HL-60 (cell line): ENCODE measurements at regions not wholly inside any gene's neighbourhood (a gene's known extent, or its start where the extent isn't known, plus 50 kb on each side); places are given as distances from the start of the nearest gene placed in this dataset.

Experiments used
- DNase-seq, 2 experiments: peaks; one replicate each; pipeline ENCODE4 v3.0.0-alpha.2; 2010 to 2020; ENCODE audit warnings: low read depth in 1 of 2, low spot score in 1 of 2
- H3K27ac ChIP-seq: fragments of 250-450 bp; sonication (Bioruptor Pico); replicated peaks from 2 replicates; pipeline ENCODE4 v1.5.1; 2020; ENCODE audit warnings: mild to moderate bottlenecking, moderate library complexity
- H3K27me3 ChIP-seq: fragments of 250-450 bp; sonication (Bioruptor Pico); 2 replicates; pipeline ENCODE4 v1.5.1; 2021; ENCODE audit warnings: mild to moderate bottlenecking, moderate library complexity; ENCODE audit not compliant: insufficient read depth, poor library complexity, severe bottlenecking
- H3K4me3 ChIP-seq: replicated peaks from 2 replicates; pipeline ENCODE4 v1.5.1; 2011; ENCODE audit warnings: mild to moderate bottlenecking, control low read depth, low read length; ENCODE audit not compliant: insufficient read depth
- GABPA ChIP-seq: IDR thresholded peaks from 2 replicates; pipeline ENCODE4 v1.6.1; 2012; ENCODE audit warnings: low read depth
- POLR2AphosphoS5 ChIP-seq: IDR thresholded peaks from 2 replicates; pipeline ENCODE4 v1.6.1; 2012; ENCODE audit warnings: low read depth
- SPI1 ChIP-seq: IDR thresholded peaks from 2 replicates; pipeline ENCODE4 v1.6.1; 2012; ENCODE audit warnings: low read depth, mild to moderate bottlenecking, borderline replicate concordance
- TF ChIP-seq, protein P1 (sequence below): IDR thresholded peaks from one replicate; pipeline ENCODE4 v1.5.1; 2011; ENCODE audit warnings: low read length, control low read depth, inconsistent platforms; ENCODE audit not compliant: insufficient read depth
- TF ChIP-seq, protein P2 (sequence below): IDR thresholded peaks from 2 replicates; pipeline ENCODE4 v1.6.1; 2012; ENCODE audit warnings: low read depth; ENCODE audit not compliant: insufficient replicate concordance

DNA sequence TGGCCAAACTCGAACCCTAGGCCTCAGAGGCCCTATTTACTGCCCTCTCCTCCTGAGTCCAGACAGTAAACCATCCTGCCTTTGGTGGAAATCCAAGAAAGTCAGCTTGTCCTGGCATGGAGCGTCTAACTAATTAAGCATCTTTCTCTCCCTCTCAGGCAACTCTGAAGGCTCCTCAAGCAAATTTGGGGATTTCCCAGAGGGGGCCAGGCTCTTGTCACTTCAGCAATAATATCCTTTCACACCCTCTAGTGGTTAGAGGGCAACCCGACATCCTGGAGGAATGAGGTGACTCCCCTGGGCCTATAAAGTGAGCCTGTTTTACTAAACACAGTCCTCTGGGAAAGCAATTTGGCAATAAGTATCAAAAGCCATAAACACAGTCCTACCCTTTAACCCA, 60.4 kb downstream of the NOG start:
- Histone ChIP-seq H3K4me3 (no peak overlapping the region), H3K27me3 (no peaks in the 10 kb centered on the region), H3K27ac (no peak overlapping the region)
- DNase-seq = peak; percentile 20 to 65
- TF ChIP-seq, protein P1, sequence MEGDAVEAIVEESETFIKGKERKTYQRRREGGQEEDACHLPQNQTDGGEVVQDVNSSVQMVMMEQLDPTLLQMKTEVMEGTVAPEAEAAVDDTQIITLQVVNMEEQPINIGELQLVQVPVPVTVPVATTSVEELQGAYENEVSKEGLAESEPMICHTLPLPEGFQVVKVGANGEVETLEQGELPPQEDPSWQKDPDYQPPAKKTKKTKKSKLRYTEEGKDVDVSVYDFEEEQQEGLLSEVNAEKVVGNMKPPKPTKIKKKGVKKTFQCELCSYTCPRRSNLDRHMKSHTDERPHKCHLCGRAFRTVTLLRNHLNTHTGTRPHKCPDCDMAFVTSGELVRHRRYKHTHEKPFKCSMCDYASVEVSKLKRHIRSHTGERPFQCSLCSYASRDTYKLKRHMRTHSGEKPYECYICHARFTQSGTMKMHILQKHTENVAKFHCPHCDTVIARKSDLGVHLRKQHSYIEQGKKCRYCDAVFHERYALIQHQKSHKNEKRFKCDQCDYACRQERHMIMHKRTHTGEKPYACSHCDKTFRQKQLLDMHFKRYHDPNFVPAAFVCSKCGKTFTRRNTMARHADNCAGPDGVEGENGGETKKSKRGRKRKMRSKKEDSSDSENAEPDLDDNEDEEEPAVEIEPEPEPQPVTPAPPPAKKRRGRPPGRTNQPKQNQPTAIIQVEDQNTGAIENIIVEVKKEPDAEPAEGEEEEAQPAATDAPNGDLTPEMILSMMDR = peak; percentile 29
- TF ChIP-seq SPI1 = no peak

DNA sequence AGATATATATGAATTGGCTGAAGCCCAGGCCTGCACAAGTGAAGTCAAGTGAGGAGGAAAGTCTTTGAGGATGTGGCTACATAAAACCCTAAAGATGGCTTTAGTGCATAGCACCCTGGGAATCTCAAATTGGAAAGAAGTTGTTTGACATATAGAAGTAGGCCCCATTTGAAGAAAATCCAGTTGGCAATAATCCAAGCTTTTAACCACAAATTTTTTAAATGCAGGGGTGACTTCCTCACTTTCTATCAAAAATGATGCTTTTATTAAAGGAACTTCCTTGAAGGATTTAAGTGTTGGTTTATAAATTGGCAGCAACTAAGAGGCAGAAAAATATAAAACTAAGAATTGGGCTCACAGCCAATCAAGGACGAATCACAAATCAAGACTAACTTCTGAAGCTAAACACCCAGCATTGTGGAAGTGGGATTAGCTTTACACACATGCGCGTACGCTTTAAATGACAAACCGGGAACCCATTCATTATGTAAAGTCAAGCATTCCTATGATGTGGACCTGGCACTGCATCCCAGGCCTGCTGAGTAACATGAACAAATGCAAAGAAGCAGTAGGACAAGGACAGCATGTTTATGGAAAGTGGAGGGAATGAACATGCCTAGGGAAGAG, 63.3 kb downstream of the NOG start:
- Histone ChIP-seq H3K27ac (no peak overlapping the region), H3K4me3 (no peak overlapping the region), H3K27me3 (no peaks in the 10 kb centered on the region)
- no peak for DNase-seq
- TF ChIP-seq, protein P2, sequence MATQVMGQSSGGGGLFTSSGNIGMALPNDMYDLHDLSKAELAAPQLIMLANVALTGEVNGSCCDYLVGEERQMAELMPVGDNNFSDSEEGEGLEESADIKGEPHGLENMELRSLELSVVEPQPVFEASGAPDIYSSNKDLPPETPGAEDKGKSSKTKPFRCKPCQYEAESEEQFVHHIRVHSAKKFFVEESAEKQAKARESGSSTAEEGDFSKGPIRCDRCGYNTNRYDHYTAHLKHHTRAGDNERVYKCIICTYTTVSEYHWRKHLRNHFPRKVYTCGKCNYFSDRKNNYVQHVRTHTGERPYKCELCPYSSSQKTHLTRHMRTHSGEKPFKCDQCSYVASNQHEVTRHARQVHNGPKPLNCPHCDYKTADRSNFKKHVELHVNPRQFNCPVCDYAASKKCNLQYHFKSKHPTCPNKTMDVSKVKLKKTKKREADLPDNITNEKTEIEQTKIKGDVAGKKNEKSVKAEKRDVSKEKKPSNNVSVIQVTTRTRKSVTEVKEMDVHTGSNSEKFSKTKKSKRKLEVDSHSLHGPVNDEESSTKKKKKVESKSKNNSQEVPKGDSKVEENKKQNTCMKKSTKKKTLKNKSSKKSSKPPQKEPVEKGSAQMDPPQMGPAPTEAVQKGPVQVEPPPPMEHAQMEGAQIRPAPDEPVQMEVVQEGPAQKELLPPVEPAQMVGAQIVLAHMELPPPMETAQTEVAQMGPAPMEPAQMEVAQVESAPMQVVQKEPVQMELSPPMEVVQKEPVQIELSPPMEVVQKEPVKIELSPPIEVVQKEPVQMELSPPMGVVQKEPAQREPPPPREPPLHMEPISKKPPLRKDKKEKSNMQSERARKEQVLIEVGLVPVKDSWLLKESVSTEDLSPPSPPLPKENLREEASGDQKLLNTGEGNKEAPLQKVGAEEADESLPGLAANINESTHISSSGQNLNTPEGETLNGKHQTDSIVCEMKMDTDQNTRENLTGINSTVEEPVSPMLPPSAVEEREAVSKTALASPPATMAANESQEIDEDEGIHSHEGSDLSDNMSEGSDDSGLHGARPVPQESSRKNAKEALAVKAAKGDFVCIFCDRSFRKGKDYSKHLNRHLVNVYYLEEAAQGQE = no peak
- TF ChIP-seq POLR2AphosphoS5 = no peak
- TF ChIP-seq SPI1 = no peak; the same call in 1 of the 2 replicates
- TF ChIP-seq, protein P1 = no peak
- TF ChIP-seq GABPA = no peak

DNA sequence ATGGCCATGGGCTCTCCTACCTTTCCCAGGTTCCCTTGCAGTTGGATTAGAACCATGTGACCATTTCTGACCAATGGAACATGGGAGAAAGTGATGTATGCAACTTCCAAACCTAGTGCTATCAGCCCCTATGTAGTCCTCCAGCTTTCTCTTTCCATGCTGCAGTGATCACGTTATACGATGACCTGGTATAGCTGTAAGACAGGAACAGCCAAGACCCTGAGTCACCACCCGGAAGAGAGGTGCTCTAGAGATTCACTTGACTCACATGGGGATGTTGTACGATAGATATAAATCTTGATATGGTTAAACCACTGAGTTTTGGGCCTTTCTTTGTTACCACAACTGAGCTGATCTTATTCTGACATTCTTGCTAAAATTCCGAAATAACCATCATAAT, 65.1 kb downstream of the NOG start:
- H3K4me3 ChIP-seq = no peak overlapping the region
- DNase-seq = no peak
- TF ChIP-seq SPI1 (no peak), POLR2AphosphoS5 (no peak), GABPA (no peak)
- TF ChIP-seq, protein P1 = no peak
- TF ChIP-seq, protein P2 = no peak
- no peaks in the 10 kb centered on the region for H3K27me3 ChIP-seq
- no peak overlapping the region for H3K27ac ChIP-seq

DNA sequence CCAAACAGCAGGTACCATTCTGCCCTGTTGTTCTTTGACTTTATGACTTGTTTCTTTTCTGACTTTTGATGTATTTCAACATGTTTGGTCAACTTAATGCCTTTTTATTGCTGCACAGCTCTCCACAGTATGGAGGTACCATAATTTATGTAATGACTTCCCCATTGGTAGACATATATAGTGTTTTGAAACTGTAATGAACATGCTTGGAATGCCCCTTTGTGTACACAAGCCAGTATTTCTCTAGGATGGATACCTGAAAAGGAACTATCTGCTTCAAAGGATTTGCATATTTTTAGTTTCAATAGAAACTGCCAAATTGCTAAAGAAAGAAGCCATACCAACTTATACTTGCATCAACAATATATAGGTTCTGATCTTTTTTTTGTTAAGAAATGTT, 66.1 kb downstream of the NOG start:
- TF ChIP-seq POLR2AphosphoS5 (no peak), SPI1 (no peak), GABPA (no peak)
- TF ChIP-seq, protein P2 = no peak
- TF ChIP-seq, protein P1 = no peak
- H3K4me3 ChIP-seq = no peak overlapping the region
- H3K27ac ChIP-seq = no peak overlapping the region
- DNase-seq = no peak
- no peaks in the 10 kb centered on the region for H3K27me3 ChIP-seq
